Naive thymus-derived CD8-positive, alpha-beta T cell (primary cell): ENCODE measurements at regions not wholly inside any gene's neighbourhood (a gene's known extent, or its start where the extent isn't known, plus 50 kb on each side); places are given as distances from the start of the nearest gene placed in this dataset.

ENCODE experiments used
- ATAC-seq, 2 donors: fragments of 150-1000 bp; cut with Tn5 transposase in 1 of 2; sonication (Bioruptor Pico), chemical (Tn5 transposase) in 1 of 2; 1 replicate in 1 of 2; 2 replicates in 1 of 2; pipeline ENCODE4 v1.10.0; 2021; ENCODE audit warnings: mild to moderate bottlenecking in 2 of 2, moderate library complexity in 2 of 2
- POLR2A ChIA-PET: fragments of 350-600 bp; sonication (Branson Sonifier 250); formaldehyde crosslinking; loops from one replicate; lab custom pipeline; 2021; ENCODE audit warnings: antibody characterized with exemption; lab: Charles Lee
- DNase-seq, 10 donors: peaks; one replicate each; pipeline versions ENCODE4 v3.0.0 to v3.0.0-alpha.2; 2020 to 2022
- H3K27ac Mint-ChIP-seq, 10 donors: one replicate each; pipeline ENCODE4 v1.8.0; 2020 to 2022; ENCODE audit warnings: mild to moderate bottlenecking in 10 of 10, mixed read lengths in 10 of 10, moderate library complexity in 4 of 10, inconsistent platforms in 1 of 10
- H3K27me3 Mint-ChIP-seq, 5 donors: one replicate each; pipeline ENCODE4 v1.8.0; 2021 to 2022; ENCODE audit warnings: mixed read lengths in 5 of 5
- H3K36me3 Mint-ChIP-seq, 3 donors: one replicate each; pipeline ENCODE4 v1.8.0; 2020 to 2022; ENCODE audit warnings: mixed read lengths in 3 of 3, mild to moderate bottlenecking in 2 of 3, inconsistent platforms in 1 of 3
- H3K4me1 Mint-ChIP-seq, 4 donors: one replicate each; pipeline ENCODE4 v1.8.0; 2021 to 2022; ENCODE audit warnings: mixed read lengths in 4 of 4
- H3K4me3 Mint-ChIP-seq, 10 donors: one replicate each; pipeline ENCODE4 v1.8.0; 2020 to 2022; ENCODE audit warnings: mild to moderate bottlenecking in 10 of 10, mixed read lengths in 10 of 10, moderate library complexity in 6 of 10, inconsistent platforms in 1 of 10
- H3K9me3 Mint-ChIP-seq, 9 donors: one replicate each; pipeline ENCODE4 v1.8.0; 2020 to 2022; ENCODE audit warnings: mixed read lengths in 9 of 9, mild to moderate bottlenecking in 3 of 9, inconsistent platforms in 1 of 9, moderate library complexity in 1 of 9

GRCh38 chr7:17516771-17517170, 218.3 kb downstream of the AHR start:
- Mint-ChIP-seq H3K4me3 (no peak overlapping the region), H3K9me3 (no peaks in the 10 kb centered on the region), H3K4me1 (no peaks in the 10 kb centered on the region), H3K27ac (no peak overlapping the region), H3K27me3 (peaks cover 0 to 2% (median 0%) of the 10 kb centered on the region in 5 donors), H3K36me3 (no peaks in the 10 kb centered on the region)
- no peak for DNase-seq
- POLR2A ChIA-PET, result no interaction called here
- ATAC-seq, result no peak

DNA sequence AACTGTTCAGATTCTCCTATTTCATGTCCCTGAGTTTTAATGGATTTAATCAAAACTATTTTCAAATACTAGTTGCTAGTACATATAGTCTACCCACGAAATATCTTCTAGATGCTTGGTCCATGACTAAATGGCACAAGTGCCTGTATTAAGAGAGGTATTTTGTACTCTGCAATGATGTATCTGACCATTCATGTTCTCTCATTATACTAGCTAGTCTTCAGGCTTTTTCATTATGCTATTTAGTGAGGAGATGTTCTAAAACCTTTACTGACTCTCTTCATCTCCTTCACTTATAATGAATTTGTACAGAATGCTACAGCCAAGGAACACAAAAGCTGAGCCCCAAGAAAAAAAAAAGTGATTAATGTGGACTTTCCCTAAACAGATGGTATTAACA, 222.5 kb downstream of the AHR start:
- Mint-ChIP-seq H3K27me3 (peaks cover 0 to 2% (median 0%) of the 10 kb centered on the region in 5 donors), H3K4me1 (no peaks in the 10 kb centered on the region), H3K9me3 (no peaks in the 10 kb centered on the region), H3K4me3 (no peak overlapping the region), H3K36me3 (no peaks in the 10 kb centered on the region), H3K27ac (no peak overlapping the region)
- POLR2A ChIA-PET, result no interaction called here
- ATAC-seq (no peak), DNase-seq (no peak)

DNA sequence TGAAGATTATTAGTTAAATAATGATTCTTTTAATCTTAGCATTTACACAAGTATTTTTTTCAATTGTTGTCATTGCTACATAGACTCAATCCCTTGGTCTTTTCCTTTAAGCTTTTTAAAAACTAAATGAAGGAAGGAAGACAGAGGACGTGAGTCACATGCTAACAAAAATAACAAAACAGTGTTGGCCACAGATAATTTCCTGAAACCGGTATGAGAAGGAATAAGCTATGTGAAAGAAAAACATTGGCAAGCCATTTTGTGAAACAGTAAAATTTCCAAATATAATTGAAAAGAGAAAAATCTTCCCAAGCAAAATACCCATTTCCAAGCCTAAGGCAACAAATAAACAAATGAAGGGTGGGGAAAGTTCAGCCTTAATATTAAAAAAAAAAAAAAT, 223.0 kb downstream of the AHR start:
- peaks cover 0 to 3% (median 0%) of the 10 kb centered on the region in 5 donors for H3K27me3 Mint-ChIP-seq
- no peak overlapping the region for H3K27ac Mint-ChIP-seq
- no peaks in the 10 kb centered on the region for H3K4me1 Mint-ChIP-seq
- H3K4me3 Mint-ChIP-seq, result no peak overlapping the region
- H3K9me3 Mint-ChIP-seq, result no peaks in the 10 kb centered on the region
- POLR2A ChIA-PET, result no interaction called here
- no peaks in the 10 kb centered on the region for H3K36me3 Mint-ChIP-seq
- DNase-seq, result no peak
- ATAC-seq, result no peak

- H3K27ac Mint-ChIP-seq, result no peak overlapping the region
- no peak for DNase-seq
- no peak overlapping the region for H3K4me3 Mint-ChIP-seq
- H3K27me3 Mint-ChIP-seq, result peaks cover 0 to 6% (median 0%) of the 10 kb centered on the region in 5 donors
- ATAC-seq, result no peak
- no peaks in the 10 kb centered on the region for H3K9me3 Mint-ChIP-seq
- H3K4me1 Mint-ChIP-seq, result no peaks in the 10 kb centered on the region
- no peaks in the 10 kb centered on the region for H3K36me3 Mint-ChIP-seq
- POLR2A ChIA-PET, result no interaction called here
Measured at GRCh38 chr7:17523813-17524739, 225.6 kb downstream of the AHR start.

GRCh38 chr7:17524746-17525145, 226.3 kb downstream of the AHR start:
- Mint-ChIP-seq H3K9me3 (no peaks in the 10 kb centered on the region), H3K4me3 (no peak overlapping the region), H3K27ac (no peak overlapping the region), H3K4me1 (no peaks in the 10 kb centered on the region), H3K27me3 (peaks cover 0 to 7% (median 0%) of the 10 kb centered on the region in 5 donors), H3K36me3 (no peaks in the 10 kb centered on the region)
- POLR2A ChIA-PET, result no interaction called here
- DNase-seq (no peak), ATAC-seq (no peak)

GRCh38 chr7:17526621-17527020, 228.2 kb downstream of the AHR start:
- Mint-ChIP-seq H3K4me1 (peaks cover 0 to 3% (median 0%) of the 10 kb centered on the region in 4 donors), H3K36me3 (no peaks in the 10 kb centered on the region), H3K27ac (peak overlapping the region in 1 of 10 donors; percentile 29), H3K4me3 (no peak overlapping the region), H3K27me3 (peaks cover 0 to 12% (median 3%) of the 10 kb centered on the region in 5 donors), H3K9me3 (no peaks in the 10 kb centered on the region)
- ATAC-seq (no peak), DNase-seq (no peak)
- POLR2A ChIA-PET, result no interaction called here

- no peak for ATAC-seq
- Mint-ChIP-seq H3K27me3 (peaks cover 2 to 23% (median 13%) of the 10 kb centered on the region in 5 donors), H3K9me3 (no peaks in the 10 kb centered on the region), H3K27ac (no peak overlapping the region), H3K4me3 (no peak overlapping the region), H3K36me3 (no peaks in the 10 kb centered on the region), H3K4me1 (peaks cover 0 to 7% (median 0%) of the 10 kb centered on the region in 4 donors)
- POLR2A ChIA-PET, result no interaction called here
- DNase-seq, result no peak
Measured at GRCh38 chr7:17528636-17529035, 230.2 kb downstream of the AHR start.

DNA sequence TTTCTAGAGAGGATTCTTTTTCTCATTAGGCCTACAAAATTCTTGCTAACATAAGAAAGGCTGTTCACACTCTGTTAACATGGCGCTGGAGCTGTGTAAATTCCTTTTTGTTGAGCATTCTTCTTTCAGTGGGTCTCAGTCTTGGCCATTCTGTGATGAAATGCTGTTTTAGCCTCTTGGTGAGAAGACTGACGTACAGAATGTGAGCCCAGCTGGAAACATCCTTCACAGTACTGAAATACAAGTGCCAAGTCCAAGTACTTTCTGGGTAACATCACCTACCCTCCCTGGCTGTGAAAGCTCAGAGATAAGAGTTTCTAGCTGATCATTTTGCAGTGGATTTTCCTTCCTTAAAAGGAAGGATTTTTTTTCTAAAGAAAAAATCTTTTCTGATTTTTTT, 231.8 kb downstream of the AHR start:
- H3K4me3 Mint-ChIP-seq, result no peak overlapping the region
- no peak for DNase-seq
- H3K27me3 Mint-ChIP-seq, result peaks cover 2 to 27% (median 13%) of the 10 kb centered on the region in 5 donors
- H3K9me3 Mint-ChIP-seq, result no peaks in the 10 kb centered on the region
- ATAC-seq, result no peak
- H3K4me1 Mint-ChIP-seq, result peaks cover 0 to 7% (median 0%) of the 10 kb centered on the region in 4 donors
- POLR2A ChIA-PET, result no interaction called here
- H3K36me3 Mint-ChIP-seq, result no peaks in the 10 kb centered on the region
- H3K27ac Mint-ChIP-seq, result no peak overlapping the region

DNA sequence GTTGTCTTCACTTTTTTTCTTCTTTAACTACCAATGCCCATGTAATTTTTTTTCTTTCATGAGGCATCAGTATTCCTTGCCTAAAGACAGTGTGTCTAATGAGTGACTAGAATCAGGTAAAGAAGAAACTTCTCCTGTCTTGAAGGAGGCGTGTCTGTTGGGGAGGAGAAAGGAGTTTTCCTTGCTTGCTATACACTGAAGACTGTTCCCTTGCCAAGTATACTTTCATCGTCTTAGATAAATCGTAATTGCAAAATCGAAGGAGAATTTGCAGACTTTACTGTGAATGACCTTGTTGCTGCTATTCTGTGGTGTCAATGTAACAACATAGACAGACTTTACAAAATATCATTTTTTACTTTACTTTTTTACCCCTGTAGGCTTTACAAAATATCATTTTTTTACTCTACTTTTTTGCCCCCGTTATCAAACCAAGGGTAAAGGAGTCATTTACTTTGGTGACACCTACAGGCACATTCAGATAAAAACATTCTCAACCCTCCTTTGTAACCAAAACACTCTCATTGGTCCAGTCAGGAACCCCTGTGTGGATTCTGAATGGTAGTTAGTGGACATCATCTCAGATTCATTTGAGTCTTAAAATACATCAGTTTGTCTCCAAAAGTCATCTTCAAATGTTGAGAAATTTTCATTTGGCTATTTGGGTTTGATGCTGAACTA, 232.4 kb downstream of the AHR start:
- ATAC-seq (no peak), DNase-seq (peak in 1 of 10 donors; percentile 7)
- POLR2A ChIA-PET, result no interaction called here

DNA sequence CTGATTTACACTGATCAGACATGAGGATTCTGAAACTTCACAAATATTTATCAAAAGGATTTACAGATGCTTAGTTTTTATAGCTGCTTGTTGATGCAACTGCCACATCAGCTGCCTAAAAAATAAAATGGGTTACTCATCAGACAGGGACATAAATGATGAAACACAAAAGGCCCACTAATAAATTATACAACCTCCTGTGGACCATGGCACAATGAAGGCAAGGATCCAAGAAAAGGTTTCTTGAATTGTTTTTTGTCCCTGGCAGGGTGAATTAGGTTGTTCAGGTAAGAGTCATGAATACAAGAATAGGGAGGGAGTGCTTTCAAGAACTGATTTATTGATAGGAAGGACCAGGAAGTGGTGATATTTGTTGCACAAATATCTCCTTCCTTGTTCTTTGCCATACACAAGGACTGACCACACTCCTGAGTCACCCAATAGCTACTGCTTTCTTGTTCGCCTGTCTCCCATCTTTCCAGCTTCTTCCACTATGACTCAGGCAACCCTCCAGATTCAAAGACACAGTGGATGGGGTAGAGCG, 234.5 kb downstream of the AHR start:
- H3K9me3 Mint-ChIP-seq, result no peaks in the 10 kb centered on the region
- H3K36me3 Mint-ChIP-seq, result no peaks in the 10 kb centered on the region
- H3K27ac Mint-ChIP-seq, result no peak overlapping the region
- DNase-seq (no peak), ATAC-seq (no peak)
- H3K27me3 Mint-ChIP-seq, result peaks cover 2 to 27% (median 12%) of the 10 kb centered on the region in 5 donors
- H3K4me3 Mint-ChIP-seq, result no peak overlapping the region
- POLR2A ChIA-PET, result no interaction called here
- H3K4me1 Mint-ChIP-seq, result peaks cover 0 to 7% (median 0%) of the 10 kb centered on the region in 4 donors

More for the DNA sequence above, 232.4 kb downstream of the AHR start:
- H3K27ac Mint-ChIP-seq, result no peak overlapping the region
- no peaks in the 10 kb centered on the region for H3K9me3 Mint-ChIP-seq
- peaks cover 0 to 7% (median 0%) of the 10 kb centered on the region in 4 donors for H3K4me1 Mint-ChIP-seq
- H3K27me3 Mint-ChIP-seq, result peaks cover 2 to 27% (median 13%) of the 10 kb centered on the region in 5 donors
- H3K36me3 Mint-ChIP-seq, result no peaks in the 10 kb centered on the region
- H3K4me3 Mint-ChIP-seq, result no peak overlapping the region

DNA sequence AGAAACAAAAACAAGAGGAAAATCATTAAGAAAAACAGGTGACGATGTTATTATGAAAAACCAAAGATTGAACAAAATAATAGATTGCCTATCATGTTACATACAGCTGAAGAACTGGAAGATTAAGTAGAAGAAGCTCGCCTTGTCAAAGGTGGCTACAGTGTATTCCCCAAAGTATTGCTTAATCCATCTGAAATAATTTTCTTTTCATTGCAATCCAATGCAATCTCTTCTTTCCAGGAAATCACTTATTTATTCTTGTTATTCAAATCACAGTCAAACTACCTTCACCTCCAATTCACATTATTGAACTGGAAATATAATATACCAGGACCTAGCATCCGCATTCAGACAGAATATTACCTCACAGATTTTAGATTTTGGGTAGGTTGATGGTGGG, 235.9 kb downstream of the AHR start:
- H3K36me3 Mint-ChIP-seq, result no peaks in the 10 kb centered on the region
- peaks cover 2 to 27% (median 6%) of the 10 kb centered on the region in 5 donors for H3K27me3 Mint-ChIP-seq
- no peaks in the 10 kb centered on the region for H3K9me3 Mint-ChIP-seq
- H3K4me1 Mint-ChIP-seq, result peaks cover 0 to 7% (median 0%) of the 10 kb centered on the region in 4 donors
- H3K4me3 Mint-ChIP-seq, result no peak overlapping the region
- ATAC-seq, result no peak
- H3K27ac Mint-ChIP-seq, result no peak overlapping the region
- DNase-seq, result no peak
- POLR2A ChIA-PET, result no interaction called here

- ATAC-seq, result no peak
- Mint-ChIP-seq H3K27ac (no peak overlapping the region), H3K4me3 (no peak overlapping the region), H3K4me1 (peaks cover 0 to 7% (median 0%) of the 10 kb centered on the region in 4 donors), H3K27me3 (peaks cover 2 to 27% (median 6%) of the 10 kb centered on the region in 5 donors), H3K36me3 (no peaks in the 10 kb centered on the region), H3K9me3 (no peaks in the 10 kb centered on the region)
- DNase-seq, result no peak
- POLR2A ChIA-PET, result no interaction called here
Measured at GRCh38 chr7:17535776-17536175, 237.3 kb downstream of the AHR start.

DNA sequence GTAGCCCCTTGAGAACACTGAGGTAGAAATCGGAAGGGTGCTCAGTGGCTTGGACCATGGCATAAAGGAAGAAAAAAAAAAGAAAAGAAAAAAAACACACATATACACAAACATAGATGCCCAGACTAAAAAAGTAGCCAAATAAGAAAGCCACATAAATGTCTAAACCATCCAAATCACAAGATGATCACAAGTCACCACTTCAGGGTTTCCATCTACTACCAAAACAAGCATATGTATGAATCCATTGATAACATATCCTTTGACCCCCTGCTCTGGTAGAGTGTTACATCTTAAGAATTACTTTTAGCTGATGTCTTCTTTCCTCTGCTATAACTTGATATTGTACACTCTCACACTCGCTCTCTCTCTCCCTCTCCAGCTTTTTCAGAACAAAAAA, 245.9 kb downstream of the AHR start:
- H3K4me3 Mint-ChIP-seq, result no peak overlapping the region
- ATAC-seq (no peak), DNase-seq (no peak)
- H3K36me3 Mint-ChIP-seq, result no peaks in the 10 kb centered on the region
- peaks cover 0 to 5% (median 0%) of the 10 kb centered on the region in 9 donors for H3K9me3 Mint-ChIP-seq
- POLR2A ChIA-PET, result no interaction called here
- H3K4me1 Mint-ChIP-seq, result no peaks in the 10 kb centered on the region
- no peak overlapping the region for H3K27ac Mint-ChIP-seq
- peaks cover 0 to 10% (median 0%) of the 10 kb centered on the region in 5 donors for H3K27me3 Mint-ChIP-seq
